Natural killer cell (primary cell): ENCODE measurements at regions not wholly inside any gene's neighbourhood (a gene's known extent, or its start where the extent isn't known, plus 50 kb on each side); places are given as distances from the start of the nearest gene placed in this dataset.

Experiments used
- ATAC-seq, 3 donors: fragments of 150-1000 bp in 2 of 3; fragments of 200-7000 bp in 1 of 3; cut with Tn5 transposase; 1 replicate in 1 of 3; 2 replicates in 2 of 3; pipeline ENCODE4 v1.10.0; 2021; ENCODE audit warnings: mild to moderate bottlenecking in 2 of 3, moderate library complexity in 2 of 3
- DNase-seq, 2 donors: peaks; one replicate each; pipeline versions ENCODE4 v3.0.0 to v3.0.0-alpha.2; 2013 to 2021; ENCODE audit warnings: mixed read lengths in 1 of 2
- H3K27ac ChIP-seq: one replicate; pipeline ENCODE4 v1.5.1; 2013; ENCODE audit warnings: mild to moderate bottlenecking, low read length
- H3K27me3 ChIP-seq: one replicate; pipeline ENCODE4 v1.6.1; 2013; ENCODE audit warnings: low read length; ENCODE audit not compliant: control insufficient read depth, insufficient read depth
- H3K36me3 ChIP-seq: one replicate; pipeline ENCODE4 v1.6.1; 2013; ENCODE audit warnings: low read length; ENCODE audit not compliant: control insufficient read depth, insufficient read depth
- H3K4me1 ChIP-seq: one replicate; pipeline ENCODE4 v1.6.1; 2013; ENCODE audit warnings: low read length; ENCODE audit not compliant: control insufficient read depth, insufficient read depth
- H3K4me3 ChIP-seq: one replicate; pipeline ENCODE4 v1.5.1; 2013; ENCODE audit warnings: low read length
- H3K9me3 ChIP-seq: one replicate; pipeline ENCODE4 v1.6.1; 2013; ENCODE audit warnings: low read length; ENCODE audit not compliant: control insufficient read depth, insufficient read depth
- H3K27ac Mint-ChIP-seq, 2 donors: one replicate each; pipeline ENCODE4 v1.8.0; 2022; ENCODE audit warnings: mild to moderate bottlenecking in 2 of 2, mixed read lengths in 2 of 2, moderate library complexity in 1 of 2
- H3K27me3 Mint-ChIP-seq, 2 donors: one replicate each; pipeline ENCODE4 v1.8.0; 2022; ENCODE audit warnings: low read depth in 2 of 2, mixed read lengths in 2 of 2
- H3K36me3 Mint-ChIP-seq: one replicate; pipeline ENCODE4 v1.8.0; 2022; ENCODE audit warnings: mixed read lengths
- H3K4me1 Mint-ChIP-seq, 2 donors: one replicate each; pipeline ENCODE4 v1.8.0; 2022; ENCODE audit warnings: mixed read lengths in 2 of 2
- H3K4me3 Mint-ChIP-seq: one replicate; pipeline ENCODE4 v1.8.0; 2022; ENCODE audit warnings: mild to moderate bottlenecking, moderate library complexity, mixed read lengths
- H3K9me3 Mint-ChIP-seq, 2 donors: one replicate each; pipeline ENCODE4 v1.8.0; 2022; ENCODE audit warnings: mixed read lengths in 2 of 2
- WGBS: methylation state at CpG from one replicate; pipeline ENCODE4 v1.1.7; 2013; ENCODE audit warnings: missing lambda C conversion rate; ENCODE audit not compliant: insufficient coverage; 5-methylcytosine and 5-hydroxymethylcytosine counted together
- intact Hi-C: fragments of 100-400 bp; cut with micrococcal nuclease; formaldehyde crosslinking; loops from one replicate; pipeline ENCODE4 v1.14.2; 2022
- TF ChIP-seq, protein P1 (sequence below): fragments of 200-600 bp; IDR thresholded peaks from one replicate; pipeline ENCODE4 v1.8.0; 2022; ENCODE audit warnings: antibody characterized with exemption

DNA sequence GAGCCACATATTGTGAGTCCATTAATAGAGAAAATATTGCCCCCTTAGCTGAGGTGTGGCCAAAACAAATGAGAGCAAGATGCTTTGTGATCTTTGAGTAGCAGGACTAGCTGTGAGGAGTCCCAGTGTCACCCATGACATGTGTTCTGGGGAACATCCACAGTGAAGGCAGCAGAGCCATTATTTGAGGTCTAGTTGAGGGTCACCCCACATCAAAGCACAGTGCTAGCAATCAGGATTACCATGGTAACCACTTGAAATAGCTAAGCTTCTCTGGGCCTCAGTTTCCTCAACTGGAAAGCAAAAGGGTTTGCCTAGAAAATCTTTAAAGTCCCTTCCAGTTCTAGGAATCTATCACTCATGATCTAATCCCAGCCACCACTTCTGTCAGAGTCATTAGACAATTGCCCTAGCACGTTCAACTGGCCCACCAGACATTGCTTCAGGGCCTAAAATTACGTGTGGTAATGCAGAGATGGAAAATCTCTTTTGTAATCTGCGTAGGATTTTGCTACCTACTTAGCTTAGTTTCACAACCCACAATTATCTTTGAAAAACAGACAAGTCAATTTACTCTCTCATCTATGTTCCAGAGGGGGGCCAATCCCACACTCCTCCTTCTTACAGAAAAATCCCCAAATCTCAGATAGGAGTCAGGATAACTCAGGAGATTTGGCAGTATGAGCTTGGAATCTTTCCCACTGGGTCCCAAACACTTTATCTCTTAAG, 251.2 kb upstream of the EGLN3 start:
- Mint-ChIP-seq H3K4me1 (no peaks in the 10 kb centered on the region), H3K27ac (no peak overlapping the region), H3K36me3 (no peaks in the 10 kb centered on the region), H3K4me3 (no peak overlapping the region), H3K9me3 (peaks cover 6 to 10% of the 10 kb centered on the region in 2 donors), H3K27me3 (peaks cover 3 to 8% of the 10 kb centered on the region in 2 donors)
- intact Hi-C loops: no loop called here
- Histone ChIP-seq H3K36me3 (no peaks in the 10 kb centered on the region), H3K27me3 (no peaks in the 10 kb centered on the region), H3K4me3 (no peak overlapping the region), H3K27ac (no peak overlapping the region), H3K4me1 (no peaks in the 10 kb centered on the region), H3K9me3 (no peaks in the 10 kb centered on the region)
- TF ChIP-seq, protein P1, sequence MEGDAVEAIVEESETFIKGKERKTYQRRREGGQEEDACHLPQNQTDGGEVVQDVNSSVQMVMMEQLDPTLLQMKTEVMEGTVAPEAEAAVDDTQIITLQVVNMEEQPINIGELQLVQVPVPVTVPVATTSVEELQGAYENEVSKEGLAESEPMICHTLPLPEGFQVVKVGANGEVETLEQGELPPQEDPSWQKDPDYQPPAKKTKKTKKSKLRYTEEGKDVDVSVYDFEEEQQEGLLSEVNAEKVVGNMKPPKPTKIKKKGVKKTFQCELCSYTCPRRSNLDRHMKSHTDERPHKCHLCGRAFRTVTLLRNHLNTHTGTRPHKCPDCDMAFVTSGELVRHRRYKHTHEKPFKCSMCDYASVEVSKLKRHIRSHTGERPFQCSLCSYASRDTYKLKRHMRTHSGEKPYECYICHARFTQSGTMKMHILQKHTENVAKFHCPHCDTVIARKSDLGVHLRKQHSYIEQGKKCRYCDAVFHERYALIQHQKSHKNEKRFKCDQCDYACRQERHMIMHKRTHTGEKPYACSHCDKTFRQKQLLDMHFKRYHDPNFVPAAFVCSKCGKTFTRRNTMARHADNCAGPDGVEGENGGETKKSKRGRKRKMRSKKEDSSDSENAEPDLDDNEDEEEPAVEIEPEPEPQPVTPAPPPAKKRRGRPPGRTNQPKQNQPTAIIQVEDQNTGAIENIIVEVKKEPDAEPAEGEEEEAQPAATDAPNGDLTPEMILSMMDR: no peak
- ATAC-seq (no peak), DNase-seq (no peak)
- WGBS: 80% methylated on average over 3 of the region's 3 CpGs

GRCh38 chr14:34199585-34199984, 248.7 kb upstream of the EGLN3 start:
- H3K27ac ChIP-seq: no peak overlapping the region
- H3K36me3 Mint-ChIP-seq: no peaks in the 10 kb centered on the region
- H3K36me3 ChIP-seq: no peaks in the 10 kb centered on the region
- H3K4me3 Mint-ChIP-seq: no peak overlapping the region
- DNase-seq (peak in 1 of 2 donors; percentile 4), ATAC-seq (no peak)
- intact Hi-C loops: no loop called here
- H3K27ac Mint-ChIP-seq: no peak overlapping the region
- H3K4me1 ChIP-seq: no peaks in the 10 kb centered on the region
- no peak overlapping the region for H3K4me3 ChIP-seq
- no peaks in the 10 kb centered on the region for H3K9me3 ChIP-seq
- 36% methylated on average over 3 of the region's 4 CpGs for WGBS
- TF ChIP-seq, protein P1: no peak
- H3K27me3 Mint-ChIP-seq: peaks cover 5 to 8% of the 10 kb centered on the region in 2 donors
- no peaks in the 10 kb centered on the region for H3K4me1 Mint-ChIP-seq
- H3K9me3 Mint-ChIP-seq: peaks cover 4 to 5% of the 10 kb centered on the region in 2 donors
- H3K27me3 ChIP-seq: no peaks in the 10 kb centered on the region

GRCh38 chr14:34198096-34198495, 247.2 kb upstream of the EGLN3 start:
- ATAC-seq (no peak), DNase-seq (no peak)
- Mint-ChIP-seq H3K4me1 (no peaks in the 10 kb centered on the region), H3K4me3 (no peak overlapping the region), H3K36me3 (no peaks in the 10 kb centered on the region), H3K27me3 (peaks cover 5 to 8% of the 10 kb centered on the region in 2 donors), H3K27ac (no peak overlapping the region), H3K9me3 (peaks cover 2% of the 10 kb centered on the region in 2 donors)
- TF ChIP-seq, protein P1: no peak
- Histone ChIP-seq H3K36me3 (no peaks in the 10 kb centered on the region), H3K4me3 (no peak overlapping the region), H3K9me3 (no peaks in the 10 kb centered on the region), H3K27ac (no peak overlapping the region), H3K4me1 (no peaks in the 10 kb centered on the region), H3K27me3 (no peaks in the 10 kb centered on the region)
- intact Hi-C loops: no loop called here
- 93% methylated on average over 4 of the region's 4 CpGs for WGBS

- H3K4me1 Mint-ChIP-seq: no peaks in the 10 kb centered on the region
- no peaks in the 10 kb centered on the region for H3K27me3 ChIP-seq
- TF ChIP-seq, protein P1: no peak
- H3K27me3 Mint-ChIP-seq: peaks cover 5% of the 10 kb centered on the region in 2 donors
- H3K4me3 ChIP-seq: no peak overlapping the region
- ATAC-seq (no peak), DNase-seq (no peak)
- no peaks in the 10 kb centered on the region for H3K36me3 ChIP-seq
- no peak overlapping the region for H3K27ac Mint-ChIP-seq
- no peaks in the 10 kb centered on the region for H3K36me3 Mint-ChIP-seq
- H3K4me3 Mint-ChIP-seq: no peak overlapping the region
- no peaks in the 10 kb centered on the region for H3K4me1 ChIP-seq
- no peak overlapping the region for H3K27ac ChIP-seq
- intact Hi-C loops: no loop called here
- H3K9me3 Mint-ChIP-seq: peaks cover 2% of the 10 kb centered on the region in 2 donors
- no peaks in the 10 kb centered on the region for H3K9me3 ChIP-seq
Measured at GRCh38 chr14:34195964-34196363, 245.1 kb upstream of the EGLN3 start.
